WTC11 (cell line): ENCODE measurements at regions not wholly inside any gene's neighbourhood (a gene's known extent, or its start where the extent isn't known, plus 50 kb on each side); places are given as distances from the start of the nearest gene placed in this dataset.

Experiments
- ATAC-seq: fragments of 200-7000 bp; cut with Tn5 transposase; 2 replicates; pipeline ENCODE4 v1.10.0; 2021; ENCODE audit warnings: mild to moderate bottlenecking, moderate library complexity
- CTCF ChIA-PET: fragments of 300-600 bp; sonication (Branson Sonifier 250); formaldehyde crosslinking; loops from one replicate; lab custom pipeline; 2021; ENCODE audit warnings: antibody characterized with exemption; lab: Charles Lee
- POLR2A ChIA-PET: fragments of 350-600 bp; sonication (Branson Sonifier 250); formaldehyde crosslinking; loops from one replicate; lab custom pipeline; 2021; ENCODE audit warnings: antibody characterized with exemption; lab: Charles Lee
- DNase-seq: peaks from one replicate; pipeline ENCODE4 v3.0.0; 2021; ENCODE audit warnings: low spot score
- H3K27ac Mint-ChIP-seq: 2 replicates; pipeline ENCODE4 v1.8.0; 2021; ENCODE audit warnings: mixed read lengths
- H3K27me3 Mint-ChIP-seq: 2 replicates; pipeline ENCODE4 v1.8.0; 2021; ENCODE audit warnings: low read depth, mild to moderate bottlenecking, moderate library complexity, mixed read lengths
- H3K36me3 Mint-ChIP-seq: 2 replicates; pipeline ENCODE4 v1.8.0; 2021; ENCODE audit warnings: mixed read lengths
- H3K4me1 Mint-ChIP-seq: 2 replicates; pipeline ENCODE4 v1.8.0; 2022; ENCODE audit warnings: mixed read lengths
- H3K4me3 Mint-ChIP-seq: 2 replicates; pipeline ENCODE4 v1.8.0; 2021; ENCODE audit warnings: mild to moderate bottlenecking, moderate library complexity, mixed read lengths
- H3K9me3 Mint-ChIP-seq: 2 replicates; pipeline ENCODE4 v1.8.0; 2021; ENCODE audit warnings: mixed read lengths
- ARID4B ChIP-seq: sonication (generic); formaldehyde crosslinking; IDR thresholded peaks from 2 replicates; pipeline ENCODE4 v1.8.0; 2023; ENCODE audit warnings: missing genetic modification reagents, mild to moderate bottlenecking, borderline replicate concordance
- ELF4 ChIP-seq: sonication (generic); formaldehyde crosslinking; IDR thresholded peaks from 2 replicates; pipeline ENCODE4 v1.8.1; 2022; ENCODE audit warnings: low read depth, mild to moderate bottlenecking, moderate library complexity, missing genetic modification reagents
- ESRRA ChIP-seq: sonication (generic); formaldehyde crosslinking; IDR thresholded peaks from 2 replicates; pipeline ENCODE4 v1.8.1; 2022; ENCODE audit warnings: mild to moderate bottlenecking, missing genetic modification reagents, borderline replicate concordance
- MXD4 ChIP-seq: fragments of 250-450 bp; sonication (Bioruptor Pico); IDR thresholded peaks from 2 replicates; pipeline ENCODE4 v1.8.0; 2021; ENCODE audit warnings: mild to moderate bottlenecking, moderate library complexity, borderline replicate concordance
- NR2C2 ChIP-seq: sonication (generic); formaldehyde crosslinking; IDR thresholded peaks from 2 replicates; pipeline ENCODE4 v1.8.0; 2022; ENCODE audit warnings: mild to moderate bottlenecking, missing genetic modification reagents
- PRRX2 ChIP-seq: fragments of 250-450 bp; sonication (Bioruptor Pico); IDR thresholded peaks from 2 replicates; pipeline ENCODE4 v1.8.0; 2021; ENCODE audit warnings: mild to moderate bottlenecking
- TCF7 ChIP-seq: sonication (generic); formaldehyde crosslinking; IDR thresholded peaks from 2 replicates; pipeline ENCODE4 v1.8.0; 2022; ENCODE audit warnings: mild to moderate bottlenecking, low read depth, missing genetic modification reagents, moderate library complexity
- ZBTB21 ChIP-seq: sonication (generic); formaldehyde crosslinking; IDR thresholded peaks from 2 replicates; pipeline ENCODE4 v1.8.1; 2023; ENCODE audit warnings: mild to moderate bottlenecking, missing genetic modification reagents, borderline replicate concordance
- ZNF263 ChIP-seq: sonication (generic); formaldehyde crosslinking; IDR thresholded peaks from 2 replicates; pipeline ENCODE4 v1.8.1; 2022; ENCODE audit warnings: low read depth, mild to moderate bottlenecking, moderate library complexity, missing genetic modification reagents
- ZNF532 ChIP-seq: fragments of 250-450 bp; sonication (Bioruptor Pico); IDR thresholded peaks from 2 replicates; pipeline ENCODE4 v1.9.0; 2021; ENCODE audit warnings: mild to moderate bottlenecking, borderline replicate concordance
- TF ChIP-seq, protein P1 (sequence below): sonication (generic); formaldehyde crosslinking; IDR thresholded peaks from 2 replicates; pipeline ENCODE4 v1.8.1; 2022; ENCODE audit warnings: low read depth, missing genetic modification reagents, borderline replicate concordance
- TF ChIP-seq, protein P2 (sequence below): fragments of 250-450 bp; sonication (Bioruptor Pico); IDR thresholded peaks from 2 replicates; pipeline ENCODE4 v2.1.2; 2022; ENCODE audit warnings: mild to moderate bottlenecking, moderate library complexity
- TF ChIP-seq, protein P3 (sequence below): sonication (generic); formaldehyde crosslinking; conservative IDR thresholded peaks from 2 replicates; pipeline ENCODE4 v1.8.1; 2023; ENCODE audit warnings: mild to moderate bottlenecking, low read depth, missing genetic modification reagents, moderate library complexity
- TF ChIP-seq, protein P4 (sequence below): fragments of 250-450 bp; sonication (Bioruptor Pico); IDR thresholded peaks from 2 replicates; pipeline ENCODE4 v1.9.0; 2021; ENCODE audit warnings: moderate library complexity, mild to moderate bottlenecking, inconsistent platforms, borderline replicate concordance

DNA sequence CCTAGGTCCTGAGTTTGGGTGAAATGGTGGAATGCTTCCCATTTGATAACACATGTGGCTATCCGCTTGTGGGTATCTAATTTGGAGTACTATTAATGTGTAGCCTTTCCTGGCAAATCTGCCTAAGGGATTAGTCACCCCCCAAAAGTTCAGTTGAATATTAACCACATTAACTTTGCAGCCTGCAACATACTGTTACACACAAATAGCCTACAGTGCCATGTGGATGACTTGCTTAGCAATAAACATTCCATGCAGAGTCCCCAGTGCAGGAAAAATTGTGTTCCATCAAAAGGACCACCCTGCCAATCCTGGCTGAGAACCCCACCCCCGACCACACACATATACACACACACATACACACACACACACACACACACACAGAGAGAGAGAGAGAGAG is 303.3 kb upstream of the ESRRG start (continued):
- TF ChIP-seq, protein P1, sequence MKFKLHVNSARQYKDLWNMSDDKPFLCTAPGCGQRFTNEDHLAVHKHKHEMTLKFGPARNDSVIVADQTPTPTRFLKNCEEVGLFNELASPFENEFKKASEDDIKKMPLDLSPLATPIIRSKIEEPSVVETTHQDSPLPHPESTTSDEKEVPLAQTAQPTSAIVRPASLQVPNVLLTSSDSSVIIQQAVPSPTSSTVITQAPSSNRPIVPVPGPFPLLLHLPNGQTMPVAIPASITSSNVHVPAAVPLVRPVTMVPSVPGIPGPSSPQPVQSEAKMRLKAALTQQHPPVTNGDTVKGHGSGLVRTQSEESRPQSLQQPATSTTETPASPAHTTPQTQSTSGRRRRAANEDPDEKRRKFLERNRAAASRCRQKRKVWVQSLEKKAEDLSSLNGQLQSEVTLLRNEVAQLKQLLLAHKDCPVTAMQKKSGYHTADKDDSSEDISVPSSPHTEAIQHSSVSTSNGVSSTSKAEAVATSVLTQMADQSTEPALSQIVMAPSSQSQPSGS (CRISPR knock-in tag), result no peak
- TF ChIP-seq ARID4B (CRISPR knock-in tag) (no peak), MXD4 (CRISPR knock-in tag) (no peak), ZBTB21 (CRISPR knock-in tag) (no peak), TCF7 (CRISPR knock-in tag) (no peak)

DNA sequence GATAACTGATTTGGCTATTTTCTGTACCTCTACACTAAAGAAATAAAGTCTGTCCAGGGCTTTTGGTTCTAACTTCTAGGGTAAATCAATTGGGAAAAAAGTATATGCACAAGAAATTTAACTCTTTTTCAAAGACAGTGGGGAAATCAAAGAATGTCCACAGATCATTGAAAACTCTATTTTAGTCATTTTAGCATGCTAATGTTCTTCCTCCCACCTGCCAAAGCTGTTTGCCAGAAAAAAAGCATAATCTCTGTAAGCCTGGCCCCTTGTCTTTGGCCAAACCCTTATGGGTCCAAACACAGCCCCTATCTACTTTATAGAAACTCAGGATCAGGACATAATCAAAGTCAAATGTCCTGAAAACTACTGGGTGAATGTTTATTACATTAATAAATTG is 302.2 kb upstream of the ESRRG start:
- no peaks in the 10 kb centered on the region; the same call in 1 of the 2 replicates for H3K27me3 Mint-ChIP-seq

More for the DNA sequence above, 302.2 kb upstream of the ESRRG start:
- H3K27ac Mint-ChIP-seq, result no peak overlapping the region
- CTCF ChIA-PET, result no interaction called here
- no peaks in the 10 kb centered on the region for H3K36me3 Mint-ChIP-seq
- no peak for ATAC-seq
- no peak for DNase-seq
- TF ChIP-seq NR2C2 (CRISPR knock-in tag), result no peak
- TF ChIP-seq PRRX2 (CRISPR knock-in tag), result no peak
- TF ChIP-seq, protein P2, sequence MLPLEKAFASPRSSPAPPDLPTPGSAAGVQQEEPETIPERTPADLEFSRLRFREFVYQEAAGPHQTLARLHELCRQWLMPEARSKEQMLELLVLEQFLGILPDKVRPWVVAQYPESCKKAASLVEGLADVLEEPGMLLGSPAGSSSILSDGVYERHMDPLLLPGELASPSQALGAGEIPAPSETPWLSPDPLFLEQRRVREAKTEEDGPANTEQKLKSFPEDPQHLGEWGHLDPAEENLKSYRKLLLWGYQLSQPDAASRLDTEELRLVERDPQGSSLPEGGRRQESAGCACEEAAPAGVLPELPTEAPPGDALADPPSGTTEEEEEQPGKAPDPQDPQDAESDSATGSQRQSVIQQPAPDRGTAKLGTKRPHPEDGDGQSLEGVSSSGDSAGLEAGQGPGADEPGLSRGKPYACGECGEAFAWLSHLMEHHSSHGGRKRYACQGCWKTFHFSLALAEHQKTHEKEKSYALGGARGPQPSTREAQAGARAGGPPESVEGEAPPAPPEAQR (CRISPR knock-in tag), result no peak
- no peak for TF ChIP-seq ZNF263
- no peak for TF ChIP-seq ZNF532
- TF ChIP-seq, protein P3, sequence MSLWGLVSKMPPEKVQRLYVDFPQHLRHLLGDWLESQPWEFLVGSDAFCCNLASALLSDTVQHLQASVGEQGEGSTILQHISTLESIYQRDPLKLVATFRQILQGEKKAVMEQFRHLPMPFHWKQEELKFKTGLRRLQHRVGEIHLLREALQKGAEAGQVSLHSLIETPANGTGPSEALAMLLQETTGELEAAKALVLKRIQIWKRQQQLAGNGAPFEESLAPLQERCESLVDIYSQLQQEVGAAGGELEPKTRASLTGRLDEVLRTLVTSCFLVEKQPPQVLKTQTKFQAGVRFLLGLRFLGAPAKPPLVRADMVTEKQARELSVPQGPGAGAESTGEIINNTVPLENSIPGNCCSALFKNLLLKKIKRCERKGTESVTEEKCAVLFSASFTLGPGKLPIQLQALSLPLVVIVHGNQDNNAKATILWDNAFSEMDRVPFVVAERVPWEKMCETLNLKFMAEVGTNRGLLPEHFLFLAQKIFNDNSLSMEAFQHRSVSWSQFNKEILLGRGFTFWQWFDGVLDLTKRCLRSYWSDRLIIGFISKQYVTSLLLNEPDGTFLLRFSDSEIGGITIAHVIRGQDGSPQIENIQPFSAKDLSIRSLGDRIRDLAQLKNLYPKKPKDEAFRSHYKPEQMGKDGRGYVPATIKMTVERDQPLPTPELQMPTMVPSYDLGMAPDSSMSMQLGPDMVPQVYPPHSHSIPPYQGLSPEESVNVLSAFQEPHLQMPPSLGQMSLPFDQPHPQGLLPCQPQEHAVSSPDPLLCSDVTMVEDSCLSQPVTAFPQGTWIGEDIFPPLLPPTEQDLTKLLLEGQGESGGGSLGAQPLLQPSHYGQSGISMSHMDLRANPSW (CRISPR knock-in tag), result no peak
- TF ChIP-seq ELF4 (CRISPR knock-in tag), result no peak
- no peak for TF ChIP-seq ESRRA (CRISPR knock-in tag)
- TF ChIP-seq, protein P4, sequence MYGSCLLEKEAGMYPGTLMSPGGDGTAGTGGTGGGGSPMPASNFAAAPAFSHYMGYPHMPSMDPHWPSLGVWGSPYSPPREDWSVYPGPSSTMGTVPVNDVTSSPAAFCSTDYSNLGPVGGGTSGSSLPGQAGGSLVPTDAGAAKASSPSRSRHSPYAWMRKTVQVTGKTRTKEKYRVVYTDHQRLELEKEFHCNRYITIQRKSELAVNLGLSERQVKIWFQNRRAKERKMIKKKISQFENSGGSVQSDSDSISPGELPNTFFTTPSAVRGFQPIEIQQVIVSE (CRISPR knock-in tag), result no peak
- TF ChIP-seq, all 79 proteins: peak for 0
- Mint-ChIP-seq H3K4me1 (no peaks in the 10 kb centered on the region), H3K9me3 (no peaks in the 10 kb centered on the region), H3K4me3 (no peak overlapping the region)
- POLR2A ChIA-PET, result no interaction called here
